ENCODE measurements at regions not wholly inside any gene's neighbourhood (a gene's known extent, or its start where the extent isn't known, plus 50 kb on each side); places are given as distances from the start of the nearest gene placed in this dataset.

GRCh38 chr4:188819233-188819632, 680.0 kb downstream of the TRIML1 start:
- TF ChIP-seq, protein P1, sequence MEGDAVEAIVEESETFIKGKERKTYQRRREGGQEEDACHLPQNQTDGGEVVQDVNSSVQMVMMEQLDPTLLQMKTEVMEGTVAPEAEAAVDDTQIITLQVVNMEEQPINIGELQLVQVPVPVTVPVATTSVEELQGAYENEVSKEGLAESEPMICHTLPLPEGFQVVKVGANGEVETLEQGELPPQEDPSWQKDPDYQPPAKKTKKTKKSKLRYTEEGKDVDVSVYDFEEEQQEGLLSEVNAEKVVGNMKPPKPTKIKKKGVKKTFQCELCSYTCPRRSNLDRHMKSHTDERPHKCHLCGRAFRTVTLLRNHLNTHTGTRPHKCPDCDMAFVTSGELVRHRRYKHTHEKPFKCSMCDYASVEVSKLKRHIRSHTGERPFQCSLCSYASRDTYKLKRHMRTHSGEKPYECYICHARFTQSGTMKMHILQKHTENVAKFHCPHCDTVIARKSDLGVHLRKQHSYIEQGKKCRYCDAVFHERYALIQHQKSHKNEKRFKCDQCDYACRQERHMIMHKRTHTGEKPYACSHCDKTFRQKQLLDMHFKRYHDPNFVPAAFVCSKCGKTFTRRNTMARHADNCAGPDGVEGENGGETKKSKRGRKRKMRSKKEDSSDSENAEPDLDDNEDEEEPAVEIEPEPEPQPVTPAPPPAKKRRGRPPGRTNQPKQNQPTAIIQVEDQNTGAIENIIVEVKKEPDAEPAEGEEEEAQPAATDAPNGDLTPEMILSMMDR (IDR thresholded peaks at IDR 0.05; ENCODE audit: insufficient read depth, low read depth, low read length): no peak
- H3K4me3 ChIP-seq (ENCODE audit: low read depth, low read length): no peak overlapping the region
- no peak for DNase-seq (ENCODE audit: low read depth)

DNA sequence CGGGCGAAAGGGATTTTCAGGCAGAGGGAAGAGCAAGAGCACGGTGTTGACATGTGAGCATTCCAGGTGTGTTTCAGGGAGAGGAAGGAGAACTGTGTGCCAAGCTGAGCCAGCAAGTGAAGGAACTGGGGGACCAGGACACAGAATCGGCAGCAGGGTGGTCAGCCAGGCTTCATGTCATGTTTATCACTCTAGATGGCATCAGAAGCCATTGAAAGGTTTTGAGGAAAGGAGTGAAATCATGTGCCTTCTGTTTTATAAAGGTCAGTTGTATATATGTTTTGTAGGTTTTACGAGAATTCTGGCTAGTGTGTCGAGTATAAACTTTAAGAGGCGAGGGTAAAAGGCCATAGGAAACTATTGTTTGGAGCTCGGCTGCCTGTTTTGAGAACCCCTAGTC, 682.3 kb downstream of the TRIML1 start:
- TF ChIP-seq, protein P1 (IDR thresholded peaks at IDR 0.05; ENCODE audit: insufficient read depth, low read depth, low read length): peak; percentile 19
- no peak overlapping the region for H3K4me3 ChIP-seq (ENCODE audit: low read depth, low read length)
- DNase-seq (ENCODE audit: low read depth): peak; percentile 35

GRCh38 chr4:188822698-188823097, 683.5 kb downstream of the TRIML1 start:
- DNase-seq (ENCODE audit: low read depth): no peak
- TF ChIP-seq, protein P1 (IDR thresholded peaks at IDR 0.05; ENCODE audit: insufficient read depth, low read depth, low read length): no peak
- H3K4me3 ChIP-seq (ENCODE audit: low read depth, low read length): no peak overlapping the region

DNA sequence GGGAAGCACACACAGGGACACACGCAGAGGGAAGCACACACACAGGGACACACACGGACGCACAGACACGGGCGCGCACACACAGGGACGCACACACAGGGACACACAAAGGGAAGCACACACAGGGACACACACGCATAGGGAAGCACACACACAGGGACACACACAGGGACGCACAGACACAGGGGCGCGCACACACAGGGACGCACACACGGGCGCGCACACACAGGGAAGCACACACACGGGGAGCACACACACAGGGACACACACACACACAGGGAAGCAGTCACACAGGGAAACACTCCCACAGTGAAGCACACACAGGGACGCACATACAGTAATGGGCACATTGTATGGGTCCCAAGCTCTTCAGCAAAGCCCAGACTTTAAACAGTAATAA, 685.3 kb downstream of the TRIML1 start:
- TF ChIP-seq, protein P1 (IDR thresholded peaks at IDR 0.05; ENCODE audit: insufficient read depth, low read depth, low read length): no peak
- H3K4me3 ChIP-seq (ENCODE audit: low read depth, low read length): no peak overlapping the region
- DNase-seq (ENCODE audit: low read depth): no peak

DNA sequence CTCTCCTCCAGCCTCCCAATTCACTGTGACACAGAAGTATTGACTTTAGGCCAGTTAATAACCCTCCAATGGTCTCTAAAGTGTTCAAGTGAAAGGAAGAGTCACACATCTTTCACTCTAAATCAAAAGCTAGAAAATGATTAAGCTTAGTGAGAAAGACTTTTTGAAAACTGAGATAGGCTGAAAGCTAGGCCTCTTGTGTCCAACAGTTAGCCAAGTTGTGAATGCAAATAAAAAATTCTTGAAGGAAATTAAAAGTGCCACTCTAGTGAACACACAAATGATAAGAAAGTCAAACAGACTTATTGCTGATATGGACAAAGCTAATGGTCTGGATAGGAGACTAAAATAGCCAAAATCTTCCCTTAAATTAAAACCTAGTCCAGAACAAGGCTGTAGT, 687.2 kb downstream of the TRIML1 start:
- TF ChIP-seq, protein P1 (IDR thresholded peaks at IDR 0.05; ENCODE audit: insufficient read depth, low read depth, low read length): no peak
- DNase-seq (ENCODE audit: low read depth): no peak
- H3K4me3 ChIP-seq (ENCODE audit: low read depth, low read length): no peak overlapping the region

DNA sequence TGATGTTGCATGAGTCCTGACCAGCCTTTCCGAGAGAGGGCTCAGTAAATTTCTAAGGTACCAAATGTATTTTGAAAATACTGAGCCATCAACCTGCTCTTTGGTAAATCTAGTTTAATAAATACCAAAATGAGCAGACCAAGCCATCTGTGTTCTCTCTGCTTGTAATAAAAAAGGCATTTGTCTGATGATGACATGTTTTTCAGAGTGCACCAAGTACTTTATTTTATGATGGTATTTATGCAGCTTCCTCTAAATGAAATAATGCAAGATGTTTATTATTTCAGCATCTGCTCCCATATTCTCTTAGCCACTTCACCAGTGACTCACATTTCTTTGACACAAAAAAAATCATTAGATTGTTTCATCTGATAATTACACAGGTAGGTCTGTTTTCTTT, 700.5 kb downstream of the TRIML1 start:
- TF ChIP-seq, protein P1 (IDR thresholded peaks at IDR 0.05; ENCODE audit: insufficient read depth, low read depth, low read length): no peak
- DNase-seq (ENCODE audit: low read depth): peak; percentile 84
- H3K4me3 ChIP-seq (ENCODE audit: low read depth, low read length): no peak overlapping the region

GRCh38 chr4:188841523-188841922, 702.3 kb downstream of the TRIML1 start:
- no peak overlapping the region for H3K4me3 ChIP-seq (ENCODE audit: low read depth, low read length)
- peak; percentile 53 for DNase-seq (ENCODE audit: low read depth)
- TF ChIP-seq, protein P1 (IDR thresholded peaks at IDR 0.05; ENCODE audit: insufficient read depth, low read depth, low read length): no peak
